ENCODE measurements at regions not wholly inside any gene's neighbourhood (a gene's known extent, or its start where the extent isn't known, plus 50 kb on each side); places are given as distances from the start of the nearest gene placed in this dataset.
"Not testable (repeated sequence)": the region's sequence is repeated elsewhere in the genome, so short reads cannot be mapped to it uniquely, and the experiment has no call there.

DNA sequence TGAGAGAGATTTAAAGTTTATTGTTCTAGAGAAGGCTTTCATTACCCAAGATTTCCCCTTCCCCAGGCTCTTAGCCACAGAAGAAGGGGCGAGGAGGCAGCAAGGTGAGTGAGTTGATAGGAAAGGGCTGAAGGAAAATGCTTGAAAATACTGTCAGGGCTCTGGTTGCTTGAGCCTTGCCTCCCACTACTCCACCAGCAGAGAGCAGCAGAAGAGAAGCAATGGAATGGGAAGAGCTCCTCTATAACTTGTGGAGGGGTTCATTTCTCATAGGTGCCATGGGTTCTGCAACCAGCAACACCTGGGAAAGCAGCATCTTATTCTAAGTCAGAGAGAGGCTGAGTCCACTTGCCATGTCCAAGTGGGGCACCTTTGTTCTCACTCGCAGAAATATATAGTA, 184.0 kb upstream of the CNTN6 start:
- DNase-seq (ENCODE audit: insufficient read length, low spot score), result no peak
- FAIRE-seq, result no peak

- not testable (repeated sequence) for FAIRE-seq; DNase-seq (ENCODE audit: insufficient read length, low spot score)
Measured at GRCh38 chr3:912717-913116, 180.1 kb upstream of the CNTN6 start.

GRCh38 chr3:923161-923910, 169.5 kb upstream of the CNTN6 start:
- FAIRE-seq (no peak), DNase-seq (ENCODE audit: insufficient read length, low spot score) (no peak)

- FAIRE-seq, result no peak
- no peak for DNase-seq (ENCODE audit: insufficient read length, low spot score)
Measured at GRCh38 chr3:930866-931265, 162.0 kb upstream of the CNTN6 start.

DNA sequence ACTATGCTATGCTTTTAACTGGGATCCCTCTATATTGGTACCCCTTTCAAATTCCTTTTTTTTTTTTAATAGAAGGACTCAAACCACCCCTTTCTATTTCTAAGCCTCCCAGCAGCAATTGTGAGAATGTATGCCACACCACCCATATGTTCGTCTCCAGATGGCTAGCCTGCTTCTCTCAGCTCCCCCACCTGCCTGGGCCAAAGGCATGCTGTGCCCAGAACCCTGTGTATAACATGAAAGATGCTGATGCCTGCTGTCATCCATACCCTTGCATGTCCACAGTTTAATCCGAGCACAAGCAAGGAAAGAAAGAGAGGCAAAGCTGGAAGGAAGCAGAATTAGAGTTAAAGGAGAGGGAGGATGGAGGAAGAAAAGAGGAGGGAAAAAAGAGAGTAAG, 159.5 kb upstream of the CNTN6 start:
- no peak for FAIRE-seq
- no peak for DNase-seq (ENCODE audit: insufficient read length, low spot score)

DNA sequence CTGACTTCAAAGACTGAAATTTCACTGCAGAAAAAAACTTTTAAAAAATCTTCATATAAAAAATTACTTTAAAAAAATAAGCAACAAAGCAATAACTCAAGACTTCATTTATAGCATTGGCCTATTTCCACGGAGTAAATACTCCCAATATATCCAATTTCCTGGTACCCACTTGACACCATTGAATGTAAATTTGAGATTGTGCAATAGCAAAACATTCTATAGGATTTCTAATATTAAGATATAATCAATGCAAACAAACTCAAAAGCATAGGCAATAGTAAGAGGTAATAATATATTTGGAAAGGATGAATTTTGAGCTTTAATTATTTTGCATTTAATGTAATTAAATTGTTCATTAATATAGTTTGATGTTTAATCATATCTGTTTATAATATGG, 148.0 kb upstream of the CNTN6 start:
- FAIRE-seq (no peak), DNase-seq (ENCODE audit: insufficient read length, low spot score) (no peak)

DNA sequence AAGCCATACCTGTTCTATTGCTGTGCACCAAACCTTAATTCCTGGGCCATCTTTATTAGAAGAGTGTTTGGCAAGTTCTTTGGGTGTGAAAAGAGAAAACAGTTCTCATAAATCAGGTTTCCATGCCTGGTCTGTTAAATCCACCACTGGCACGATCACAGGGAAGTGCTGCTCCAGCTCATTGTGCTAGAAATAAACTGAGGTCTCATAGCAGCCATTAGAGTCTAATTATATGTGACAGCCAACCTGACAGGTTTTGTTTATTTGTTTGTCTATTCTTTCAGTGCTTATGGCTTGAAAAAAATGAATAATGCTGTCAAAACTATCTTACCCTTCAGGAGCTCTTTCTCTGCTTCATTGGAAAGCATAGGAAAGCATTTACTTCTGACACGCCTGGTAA, 147.1 kb upstream of the CNTN6 start:
- FAIRE-seq, result no peak
- no peak for DNase-seq (ENCODE audit: insufficient read length, low spot score)

DNA sequence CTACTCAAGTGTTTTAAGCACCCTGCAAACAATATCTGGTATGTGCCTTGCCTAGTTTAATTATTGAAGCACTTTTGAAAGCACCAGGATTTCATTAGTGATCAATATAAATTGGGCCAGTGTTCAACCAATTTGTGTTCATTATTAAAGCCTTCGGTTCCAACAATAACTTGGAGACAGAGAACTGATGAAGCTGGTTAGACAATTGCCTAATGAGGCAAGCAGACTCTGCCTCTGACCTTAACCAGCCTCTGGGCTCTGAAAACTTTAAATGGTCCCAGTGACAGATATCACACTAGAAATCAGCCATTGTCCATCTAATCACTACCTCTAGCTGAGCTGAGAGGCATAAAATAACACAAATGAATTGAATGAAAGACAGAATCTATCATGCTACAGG, 139.9 kb upstream of the CNTN6 start:
- no peak for FAIRE-seq
- no peak for DNase-seq (ENCODE audit: insufficient read length, low spot score)

DNA sequence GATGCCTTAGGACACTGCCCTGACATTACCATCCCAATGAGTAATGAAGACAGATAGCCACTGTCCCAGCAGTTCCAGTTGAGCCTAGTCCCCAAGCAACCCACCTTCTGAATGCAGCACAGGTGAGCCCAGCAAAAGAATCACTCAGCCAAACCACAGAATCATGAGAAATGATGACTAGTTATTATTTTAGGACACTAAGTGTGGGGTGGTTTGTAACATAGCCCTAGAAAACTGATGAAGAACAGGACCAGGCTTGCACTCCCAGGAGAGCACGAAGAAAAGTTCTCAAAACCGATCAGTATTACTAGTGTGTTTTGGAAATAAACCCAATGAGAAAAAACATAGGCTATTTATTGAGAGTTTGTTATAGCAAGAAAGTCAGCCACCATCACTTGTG, 129.6 kb upstream of the CNTN6 start:
- no peak for FAIRE-seq
- no peak for DNase-seq (ENCODE audit: insufficient read length, low spot score)

GRCh38 chr3:963755-964154, 129.1 kb upstream of the CNTN6 start:
- DNase-seq (ENCODE audit: insufficient read length, low spot score) (no peak), FAIRE-seq (no peak)

GRCh38 chr3:965826-966225, 127.0 kb upstream of the CNTN6 start:
- FAIRE-seq (no peak), DNase-seq (ENCODE audit: insufficient read length, low spot score) (no peak)

DNA sequence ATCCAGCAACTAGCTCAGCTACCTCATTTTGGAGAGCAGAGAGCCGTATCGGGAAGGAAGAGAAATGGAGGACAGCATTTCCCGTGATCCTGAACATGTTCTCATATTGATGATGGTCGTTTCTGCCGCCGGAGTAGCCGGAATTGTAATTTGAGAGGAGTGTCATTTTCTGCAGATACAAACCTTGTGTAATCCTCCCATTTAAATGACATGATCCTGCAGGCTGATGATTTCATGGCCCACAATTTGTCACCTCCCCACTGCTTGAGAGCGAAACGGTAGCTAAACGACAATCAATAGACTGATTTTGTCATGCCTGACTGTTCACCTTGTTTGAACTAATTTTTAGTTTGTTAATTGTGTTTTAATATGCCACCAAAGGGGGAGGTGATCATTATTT, 126.5 kb upstream of the CNTN6 start:
- FAIRE-seq, result no peak

DNA sequence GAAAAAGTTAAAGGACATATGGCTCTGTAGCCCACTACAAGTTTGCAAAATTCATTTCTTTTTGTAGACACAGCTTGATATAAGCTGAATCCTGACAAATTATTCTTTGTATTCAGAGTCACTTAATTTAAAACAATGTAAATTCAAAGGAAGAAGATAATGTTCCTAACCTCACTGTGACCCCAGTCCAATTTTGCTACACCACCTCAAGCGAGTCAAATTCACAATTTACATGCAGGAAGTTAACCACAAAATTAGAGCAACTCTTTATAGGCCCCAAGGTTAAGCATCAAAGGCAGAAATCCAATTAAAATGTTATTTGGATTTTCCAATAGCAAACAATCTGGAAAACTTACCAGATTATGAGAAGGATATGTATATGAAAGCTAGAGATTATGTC, 119.5 kb upstream of the CNTN6 start:
- FAIRE-seq (no peak), DNase-seq (ENCODE audit: insufficient read length, low spot score) (no peak)

More for the DNA sequence above, 126.5 kb upstream of the CNTN6 start:
- no peak for DNase-seq (ENCODE audit: insufficient read length, low spot score)

GRCh38 chr3:976006-976405, 116.8 kb upstream of the CNTN6 start:
- DNase-seq (ENCODE audit: insufficient read length, low spot score), result no peak
- no peak for FAIRE-seq

GRCh38 chr3:981156-981555, 111.7 kb upstream of the CNTN6 start:
- FAIRE-seq, result no peak
- no peak for DNase-seq (ENCODE audit: insufficient read length, low spot score)

DNA sequence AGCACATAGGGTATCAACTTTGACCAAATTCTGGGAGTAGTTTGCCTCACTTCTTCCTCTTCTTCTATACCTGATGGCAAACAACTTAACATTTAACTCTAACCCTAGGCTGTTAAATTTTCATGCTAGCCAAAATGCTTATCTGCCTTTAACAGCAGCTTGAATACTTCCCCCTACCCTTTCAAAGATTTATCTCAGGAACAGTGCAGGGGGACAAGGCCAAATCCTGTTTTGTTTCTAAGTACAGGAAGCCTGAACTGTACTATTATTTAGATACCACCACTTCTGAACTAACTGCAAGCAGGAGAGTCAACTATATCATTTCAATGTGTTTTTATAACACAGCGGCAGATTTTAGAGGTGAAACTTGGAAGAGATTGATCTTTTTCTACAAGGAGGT, 104.0 kb upstream of the CNTN6 start:
- FAIRE-seq, result no peak
- no peak for DNase-seq (ENCODE audit: insufficient read length, low spot score)

DNA sequence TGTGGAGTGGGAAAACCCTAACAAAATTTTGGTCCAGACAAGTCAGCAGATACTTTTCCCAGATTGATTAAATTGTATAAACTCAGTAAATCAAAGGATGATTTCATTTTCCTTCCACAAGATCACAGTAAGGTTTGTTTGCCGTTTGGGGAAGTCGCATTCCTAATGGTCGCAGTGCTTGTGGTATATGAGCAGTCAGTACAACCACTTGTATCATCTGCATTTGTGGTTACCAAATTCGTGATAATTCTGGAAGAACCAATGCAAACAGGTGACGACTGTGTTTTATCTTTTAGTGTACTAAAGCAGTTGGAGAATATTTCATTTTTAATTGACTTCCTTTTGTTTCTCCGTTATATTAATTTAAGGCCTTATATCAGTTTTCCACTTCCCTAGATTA, 100.0 kb upstream of the CNTN6 start:
- no peak for FAIRE-seq
- DNase-seq (ENCODE audit: insufficient read length, low spot score), result no peak

GRCh38 chr3:1002010-1002409, 90.8 kb upstream of the CNTN6 start:
- DNase-seq (ENCODE audit: insufficient read length, low spot score), result no peak
- no peak for FAIRE-seq

- DNase-seq (ENCODE audit: insufficient read length, low spot score), result no peak
- no peak for FAIRE-seq
Measured at GRCh38 chr3:1007866-1008265, 85.0 kb upstream of the CNTN6 start.

DNA sequence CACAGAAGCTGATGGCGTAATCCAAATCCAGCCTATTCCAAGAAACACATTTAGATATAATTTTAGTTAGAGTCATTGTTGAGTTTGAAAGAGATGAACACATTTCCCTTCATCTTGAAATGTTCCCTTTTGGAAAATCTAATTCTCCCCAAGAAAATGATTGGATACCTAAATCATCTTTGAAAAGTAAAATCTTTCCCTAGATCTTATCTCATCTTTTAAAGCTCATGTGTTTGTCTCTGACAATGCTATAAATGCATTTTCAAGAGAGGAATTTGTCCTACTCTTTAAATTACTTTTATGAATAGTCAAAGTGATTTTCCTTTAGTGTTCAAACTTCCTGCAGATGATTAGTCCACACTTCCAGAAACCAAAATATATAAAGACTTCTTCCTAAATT, 82.6 kb upstream of the CNTN6 start:
- FAIRE-seq (no peak), DNase-seq (ENCODE audit: insufficient read length, low spot score) (no peak)

GRCh38 chr3:1015826-1016225, 77.0 kb upstream of the CNTN6 start:
- FAIRE-seq, result no peak
- no peak for DNase-seq (ENCODE audit: insufficient read length, low spot score)

DNA sequence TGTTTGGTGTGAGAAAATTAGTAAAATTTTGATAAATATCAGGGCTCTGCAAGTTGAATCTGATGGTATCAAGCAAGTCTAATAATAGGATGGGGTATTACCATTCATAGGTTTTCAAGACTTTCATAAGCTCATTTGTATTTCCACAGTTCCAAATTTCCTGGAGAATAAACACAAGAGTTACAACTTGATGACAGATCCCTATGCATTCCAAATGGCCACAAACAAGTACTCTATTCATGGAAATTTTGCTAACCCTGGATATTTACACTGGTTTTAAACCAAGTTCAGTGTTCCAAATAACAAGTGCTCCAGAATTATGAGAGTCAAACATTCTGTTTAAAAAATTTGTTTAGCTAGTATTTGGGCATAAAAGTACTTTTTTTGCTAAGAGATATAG, 75.0 kb upstream of the CNTN6 start:
- DNase-seq (ENCODE audit: insufficient read length, low spot score) (no peak), FAIRE-seq (no peak)

GRCh38 chr3:1019157-1019556, 73.7 kb upstream of the CNTN6 start:
- DNase-seq (ENCODE audit: insufficient read length, low spot score) (no peak), FAIRE-seq (no peak)

Measured in GM19239 (cell line).